ENCODE measurements at regions not wholly inside any gene's neighbourhood (a gene's known extent, or its start where the extent isn't known, plus 50 kb on each side); places are given as distances from the start of the nearest gene placed in this dataset.

- TF ChIP-seq POLR2AphosphoS5 (IDR thresholded peaks at IDR 0.05; ENCODE audit: low read depth, low read length) = no peak
- TF ChIP-seq POLR2A (IDR thresholded peaks at IDR 0.05; ENCODE audit: low read depth, low read length) = no peak
- TF ChIP-seq TAF1 (IDR thresholded peaks at IDR 0.05; ENCODE audit: borderline replicate concordance, low read depth, low read length) = no peak
Observed at GRCh38 chr3:56974247-56974930, 86.1 kb upstream of the SPATA12 start.
